ENCODE measurements at regions not wholly inside any gene's neighbourhood (a gene's known extent, or its start where the extent isn't known, plus 50 kb on each side); places are given as distances from the start of the nearest gene placed in this dataset.

GRCh38 chr12:90321369-90321768, 612.7 kb upstream of the ATP2B1 start:
- Mint-ChIP-seq H3K36me3 (ENCODE audit: low read depth) (no peaks in the 10 kb centered on the region), H3K9me3 (no peaks in the 10 kb centered on the region), H3K27me3 (peaks cover 4% of the 10 kb centered on the region), H3K4me3 (no peak overlapping the region), H3K27ac (no peak overlapping the region), H3K4me1 (ENCODE audit: low read depth) (no peaks in the 10 kb centered on the region)

DNA sequence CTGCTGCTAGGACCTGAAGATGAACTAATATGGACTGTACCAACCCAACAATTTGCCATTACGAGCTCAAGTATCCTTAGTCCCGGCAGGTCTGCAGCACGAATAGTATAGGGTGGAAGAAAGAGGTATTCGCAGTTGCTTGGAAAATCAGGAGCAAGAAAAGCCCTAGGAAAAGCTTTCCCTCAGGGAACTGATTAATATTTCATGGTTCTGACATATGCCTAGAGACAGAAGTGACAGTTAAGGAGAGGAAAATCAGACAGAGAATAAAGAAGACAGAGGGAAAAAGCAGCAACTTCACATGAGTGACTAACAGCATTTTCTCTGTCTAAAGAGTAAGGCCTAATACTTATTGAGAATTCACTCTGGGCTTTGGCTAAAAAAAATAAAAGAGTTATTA, 602.9 kb upstream of the ATP2B1 start:
- H3K36me3 Mint-ChIP-seq (ENCODE audit: low read depth): no peaks in the 10 kb centered on the region
- H3K4me1 Mint-ChIP-seq (ENCODE audit: low read depth): no peaks in the 10 kb centered on the region
- peaks cover 8% of the 10 kb centered on the region for H3K27me3 Mint-ChIP-seq
- no peak overlapping the region for H3K27ac Mint-ChIP-seq
- no peak overlapping the region for H3K4me3 Mint-ChIP-seq
- H3K9me3 Mint-ChIP-seq: no peaks in the 10 kb centered on the region

GRCh38 chr12:90305379-90305778, 596.7 kb upstream of the ATP2B1 start:
- H3K9me3 Mint-ChIP-seq: no peaks in the 10 kb centered on the region
- no peak overlapping the region for H3K4me3 Mint-ChIP-seq
- no peak overlapping the region for H3K27ac Mint-ChIP-seq
- no peaks in the 10 kb centered on the region for H3K4me1 Mint-ChIP-seq (ENCODE audit: low read depth)
- H3K27me3 Mint-ChIP-seq: peaks cover 12% of the 10 kb centered on the region
- H3K36me3 Mint-ChIP-seq (ENCODE audit: low read depth): no peaks in the 10 kb centered on the region

GRCh38 chr12:90304231-90304630, 595.6 kb upstream of the ATP2B1 start:
- H3K9me3 Mint-ChIP-seq: no peaks in the 10 kb centered on the region
- H3K4me3 Mint-ChIP-seq: no peak overlapping the region
- H3K27me3 Mint-ChIP-seq: peaks cover 15% of the 10 kb centered on the region
- no peaks in the 10 kb centered on the region for H3K36me3 Mint-ChIP-seq (ENCODE audit: low read depth)
- H3K27ac Mint-ChIP-seq: no peak overlapping the region
- peaks cover 8% of the 10 kb centered on the region for H3K4me1 Mint-ChIP-seq (ENCODE audit: low read depth)

- Mint-ChIP-seq H3K27ac (no peak overlapping the region), H3K4me1 (ENCODE audit: low read depth) (peaks cover 12% of the 10 kb centered on the region), H3K36me3 (ENCODE audit: low read depth) (no peaks in the 10 kb centered on the region), H3K9me3 (no peaks in the 10 kb centered on the region), H3K4me3 (no peak overlapping the region), H3K27me3 (peaks cover 18% of the 10 kb centered on the region)
These were observed 595.1 kb upstream of the ATP2B1 start for GRCh38 chr12:90303771-90304170.

DNA sequence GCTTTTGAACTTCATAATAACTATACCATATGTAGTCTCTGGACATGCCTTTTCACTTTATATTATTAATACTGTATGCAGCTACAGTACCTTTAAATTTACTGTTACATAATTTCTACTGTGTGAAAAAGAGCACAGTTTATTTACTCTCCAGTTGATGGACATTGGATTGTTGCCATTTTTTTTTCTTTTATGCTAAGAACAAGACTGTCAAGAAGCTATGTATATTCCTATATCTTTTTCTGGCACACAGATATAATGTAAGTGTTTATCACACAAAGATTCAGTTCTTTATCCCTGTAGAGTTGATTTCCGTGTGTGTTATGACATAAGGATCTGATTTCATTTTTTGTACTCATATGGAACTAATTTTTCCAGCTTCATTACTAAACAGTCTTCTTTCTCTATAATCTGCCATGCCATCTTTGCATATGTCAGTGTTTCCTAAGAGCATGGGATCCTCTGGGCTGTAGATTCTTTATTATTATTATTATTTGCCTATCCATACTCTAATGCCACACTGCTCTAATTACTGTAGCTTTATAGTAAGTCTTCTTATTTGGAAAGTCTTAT, 593.0 kb upstream of the ATP2B1 start:
- no peak overlapping the region for H3K4me3 Mint-ChIP-seq
- peaks cover 18% of the 10 kb centered on the region for H3K27me3 Mint-ChIP-seq
- H3K27ac Mint-ChIP-seq: no peak overlapping the region
- H3K4me1 Mint-ChIP-seq (ENCODE audit: low read depth): peaks cover 21% of the 10 kb centered on the region
- H3K36me3 Mint-ChIP-seq (ENCODE audit: low read depth): no peaks in the 10 kb centered on the region
- H3K9me3 Mint-ChIP-seq: no peaks in the 10 kb centered on the region

GRCh38 chr12:90301095-90301494, 592.5 kb upstream of the ATP2B1 start:
- Mint-ChIP-seq H3K4me3 (no peak overlapping the region), H3K36me3 (ENCODE audit: low read depth) (no peaks in the 10 kb centered on the region)

GRCh38 chr12:90299666-90300065, 591.0 kb upstream of the ATP2B1 start:
- H3K36me3 Mint-ChIP-seq (ENCODE audit: low read depth): no peaks in the 10 kb centered on the region
- peak overlapping the region; percentile 51 for H3K4me3 Mint-ChIP-seq
- H3K4me1 Mint-ChIP-seq (ENCODE audit: low read depth): peaks cover 21% of the 10 kb centered on the region

More at GRCh38 chr12:90301095-90301494, 592.5 kb upstream of the ATP2B1 start:
- H3K27me3 Mint-ChIP-seq: peaks cover 20% of the 10 kb centered on the region
- H3K4me1 Mint-ChIP-seq (ENCODE audit: low read depth): peaks cover 21% of the 10 kb centered on the region
- no peak overlapping the region for H3K27ac Mint-ChIP-seq
- no peaks in the 10 kb centered on the region for H3K9me3 Mint-ChIP-seq

DNA sequence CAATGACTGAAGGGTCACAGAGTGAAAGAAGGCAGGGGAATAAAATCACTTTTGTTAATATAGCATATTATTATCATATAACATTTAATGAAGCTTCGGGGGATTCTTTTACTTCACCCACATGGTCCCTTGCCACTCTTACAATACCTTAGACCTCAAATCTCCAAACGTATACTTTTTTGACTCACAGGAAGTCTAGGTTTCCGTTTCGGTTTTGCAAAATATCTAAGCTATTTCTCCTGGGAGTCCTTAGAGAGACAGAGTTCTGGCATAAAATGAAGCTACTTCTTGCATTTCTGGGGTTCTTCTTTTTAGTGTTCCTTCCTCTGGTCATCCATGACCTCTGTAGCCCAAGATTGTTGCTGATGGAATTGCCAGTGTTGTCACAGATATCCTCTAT, 590.5 kb upstream of the ATP2B1 start:
- Mint-ChIP-seq H3K27ac (no peak overlapping the region), H3K27me3 (peaks cover 28% of the 10 kb centered on the region), H3K4me3 (peak overlapping the region; percentile 51), H3K9me3 (no peaks in the 10 kb centered on the region), H3K36me3 (ENCODE audit: low read depth) (no peaks in the 10 kb centered on the region), H3K4me1 (ENCODE audit: low read depth) (peaks cover 21% of the 10 kb centered on the region)

More at GRCh38 chr12:90299666-90300065, 591.0 kb upstream of the ATP2B1 start:
- Mint-ChIP-seq H3K27ac (no peak overlapping the region), H3K27me3 (peaks cover 26% of the 10 kb centered on the region), H3K9me3 (no peaks in the 10 kb centered on the region)

DNA sequence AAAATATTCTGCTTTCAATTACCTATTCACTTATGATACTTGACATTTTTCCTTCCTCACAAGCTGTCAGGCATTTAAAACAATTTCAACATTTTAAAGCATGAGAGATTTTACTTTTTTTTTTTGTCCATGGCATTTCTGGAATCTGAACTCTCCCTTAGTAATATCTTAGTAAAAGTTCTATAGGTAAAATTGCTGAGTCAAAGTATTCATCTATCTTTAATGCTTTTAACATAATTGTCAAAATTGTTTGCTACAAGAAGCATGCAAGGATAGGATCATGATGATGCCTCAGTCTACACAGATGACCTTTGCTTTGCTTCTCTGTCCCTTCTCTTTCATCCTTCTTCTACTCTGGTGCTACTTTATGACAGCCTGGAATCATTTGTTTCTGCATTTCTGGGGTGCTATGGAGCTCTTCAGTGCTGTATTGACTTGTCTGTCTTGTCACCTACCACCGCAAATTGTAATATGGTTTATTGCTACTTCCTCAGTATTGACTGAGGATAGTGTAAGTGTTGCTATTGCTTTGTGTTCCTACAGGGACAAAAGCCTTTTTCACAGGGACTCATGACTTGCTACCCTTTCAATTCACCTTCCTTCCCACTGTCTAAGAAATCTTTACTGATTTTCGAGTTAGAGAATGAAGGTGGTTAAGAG, 589.8 kb upstream of the ATP2B1 start:
- Mint-ChIP-seq H3K27me3 (peaks cover 29% of the 10 kb centered on the region), H3K4me3 (no peak overlapping the region), H3K36me3 (ENCODE audit: low read depth) (no peaks in the 10 kb centered on the region), H3K4me1 (ENCODE audit: low read depth) (peaks cover 21% of the 10 kb centered on the region), H3K27ac (no peak overlapping the region), H3K9me3 (no peaks in the 10 kb centered on the region)

GRCh38 chr12:90295858-90296257, 587.2 kb upstream of the ATP2B1 start:
- Mint-ChIP-seq H3K27ac (no peak overlapping the region), H3K9me3 (no peaks in the 10 kb centered on the region), H3K27me3 (peaks cover 34% of the 10 kb centered on the region), H3K36me3 (ENCODE audit: low read depth) (no peaks in the 10 kb centered on the region), H3K4me1 (ENCODE audit: low read depth) (peaks cover 21% of the 10 kb centered on the region), H3K4me3 (no peak overlapping the region)

DNA sequence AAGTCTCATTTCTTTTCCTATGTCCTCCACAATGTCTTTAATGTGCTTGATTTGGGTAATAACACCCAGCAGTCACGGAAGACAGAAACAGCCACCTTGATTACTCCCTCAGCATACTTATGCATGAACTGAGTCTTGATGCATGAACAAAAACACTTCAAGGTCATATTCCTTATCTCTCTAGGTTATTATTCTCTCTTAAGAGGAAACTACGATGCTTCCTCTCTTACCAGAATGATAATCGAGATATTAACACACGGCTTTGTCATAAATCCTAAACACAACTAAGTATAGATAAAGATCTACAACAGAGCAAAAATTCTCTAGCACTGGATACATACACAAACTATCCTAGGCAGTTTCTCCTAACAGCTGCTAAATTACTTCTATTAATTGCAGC, 583.5 kb upstream of the ATP2B1 start:
- H3K4me1 Mint-ChIP-seq (ENCODE audit: low read depth): no peaks in the 10 kb centered on the region
- peaks cover 20% of the 10 kb centered on the region for H3K27me3 Mint-ChIP-seq
- H3K27ac Mint-ChIP-seq: no peak overlapping the region
- H3K36me3 Mint-ChIP-seq (ENCODE audit: low read depth): no peaks in the 10 kb centered on the region
- no peak overlapping the region for H3K4me3 Mint-ChIP-seq
- peaks cover 19% of the 10 kb centered on the region for H3K9me3 Mint-ChIP-seq

DNA sequence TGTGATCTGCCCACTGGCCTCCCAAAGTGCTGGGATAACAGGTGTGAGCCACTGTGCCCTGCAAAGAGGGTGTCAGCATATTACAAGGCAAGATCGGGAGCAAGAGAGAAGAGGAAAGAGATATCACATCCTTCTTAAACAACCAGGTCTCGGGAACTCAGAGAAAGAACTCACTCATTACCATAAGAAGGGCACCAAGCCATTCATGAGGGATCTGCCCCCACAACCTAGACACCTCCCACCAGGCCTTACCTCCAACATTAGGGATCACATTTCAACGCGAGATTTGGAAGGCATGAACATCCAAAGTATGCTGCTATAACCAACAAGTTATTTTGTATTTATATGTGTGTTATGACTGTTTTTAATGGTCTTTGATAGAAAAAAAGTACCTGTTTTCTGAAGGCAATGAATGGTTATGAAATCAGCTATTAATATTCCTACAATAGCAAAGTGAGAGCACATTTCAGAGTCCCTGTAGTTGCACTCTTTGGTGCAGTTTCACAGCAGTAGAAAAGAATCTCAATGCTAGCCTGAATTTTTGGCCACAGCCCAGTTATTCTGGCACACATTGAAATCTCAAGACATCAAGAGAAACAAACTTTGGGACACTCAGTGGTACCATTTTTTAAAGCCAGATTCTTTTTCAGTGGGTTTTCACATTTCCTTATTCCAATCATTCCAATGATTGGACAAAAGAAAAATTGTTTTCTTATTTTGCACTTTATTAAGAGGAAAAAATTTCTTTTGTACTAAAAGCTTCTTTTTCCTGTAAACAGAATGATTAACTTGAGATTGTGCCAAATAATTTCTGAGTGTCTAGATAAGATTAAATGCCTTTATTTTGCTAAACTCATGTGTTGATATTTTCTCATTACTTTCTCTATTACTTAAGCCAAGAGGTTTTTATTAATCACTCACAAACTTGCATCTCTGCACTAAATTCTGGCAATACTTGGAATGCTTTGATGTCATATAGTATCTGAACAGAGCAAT, 582.6 kb upstream of the ATP2B1 start:
- H3K9me3 Mint-ChIP-seq: peaks cover 19% of the 10 kb centered on the region
- H3K4me3 Mint-ChIP-seq: no peak overlapping the region
- H3K27ac Mint-ChIP-seq: no peak overlapping the region
- peaks cover 19% of the 10 kb centered on the region for H3K27me3 Mint-ChIP-seq
- H3K36me3 Mint-ChIP-seq (ENCODE audit: low read depth): no peaks in the 10 kb centered on the region
- no peaks in the 10 kb centered on the region for H3K4me1 Mint-ChIP-seq (ENCODE audit: low read depth)

- Mint-ChIP-seq H3K4me1 (ENCODE audit: low read depth) (peaks cover 7% of the 10 kb centered on the region), H3K36me3 (ENCODE audit: low read depth) (peaks cover 6% of the 10 kb centered on the region), H3K27ac (no peak overlapping the region), H3K27me3 (peaks cover 14% of the 10 kb centered on the region), H3K9me3 (peaks cover 36% of the 10 kb centered on the region), H3K4me3 (no peak overlapping the region)
These were observed 578.9 kb upstream of the ATP2B1 start for GRCh38 chr12:90287585-90287984.
